ENCODE measurements at regions not wholly inside any gene's neighbourhood (a gene's known extent, or its start where the extent isn't known, plus 50 kb on each side); places are given as distances from the start of the nearest gene placed in this dataset.

GRCh38 chr6:169981969-169982368, 230.5 kb downstream of the ERMARD start:
- Histone ChIP-seq H3K27ac (ENCODE audit: low read depth, low read length) (no peak overlapping the region), H3K9ac (ENCODE audit: low read length) (no peak overlapping the region), H3K9me3 (ENCODE audit: low read length) (no peaks in the 10 kb centered on the region), H3K27me3 (ENCODE audit: control insufficient read depth in 1 of 2, insufficient read depth in 2 of 2, low read length in 2 of 2) (no peaks in the 10 kb centered on the region), H3K4me3 (ENCODE audit: low read depth in 1 of 2, low read length in 2 of 2) (no peak overlapping the region), H3K36me3 (ENCODE audit: insufficient read depth, low read length) (no peaks in the 10 kb centered on the region), H3K4me1 (ENCODE audit: insufficient read depth, low read length) (no peaks in the 10 kb centered on the region)

- Histone ChIP-seq H3K9ac (ENCODE audit: low read length) (no peak overlapping the region), H3K27ac (ENCODE audit: low read depth, low read length) (no peak overlapping the region)
Measured at GRCh38 chr6:169981568-169981967, 230.1 kb downstream of the ERMARD start.

GRCh38 chr6:169980826-169981450, 229.5 kb downstream of the ERMARD start:
- Histone ChIP-seq H3K9ac (ENCODE audit: low read length) (no peak overlapping the region), H3K27me3 (ENCODE audit: control insufficient read depth in 1 of 2, insufficient read depth in 2 of 2, low read length in 2 of 2) (no peaks in the 10 kb centered on the region), H3K9me3 (ENCODE audit: low read length) (no peaks in the 10 kb centered on the region), H3K27ac (ENCODE audit: low read depth, low read length) (no peak overlapping the region), H3K36me3 (ENCODE audit: insufficient read depth, low read length) (no peaks in the 10 kb centered on the region), H3K4me3 (ENCODE audit: low read depth in 1 of 2, low read length in 2 of 2) (no peak overlapping the region), H3K4me1 (ENCODE audit: insufficient read depth, low read length) (no peaks in the 10 kb centered on the region)

More at GRCh38 chr6:169981568-169981967, 230.1 kb downstream of the ERMARD start:
- no peaks in the 10 kb centered on the region for H3K27me3 ChIP-seq (ENCODE audit: control insufficient read depth in 1 of 2, insufficient read depth in 2 of 2, low read length in 2 of 2)
- no peaks in the 10 kb centered on the region for H3K9me3 ChIP-seq (ENCODE audit: low read length)
- H3K4me3 ChIP-seq (ENCODE audit: low read depth in 1 of 2, low read length in 2 of 2) = no peak overlapping the region
- H3K4me1 ChIP-seq (ENCODE audit: insufficient read depth, low read length) = no peaks in the 10 kb centered on the region
- no peaks in the 10 kb centered on the region for H3K36me3 ChIP-seq (ENCODE audit: insufficient read depth, low read length)

- no peak overlapping the region for H3K4me3 ChIP-seq (ENCODE audit: low read depth in 1 of 2, low read length in 2 of 2)
- no peaks in the 10 kb centered on the region for H3K36me3 ChIP-seq (ENCODE audit: insufficient read depth, low read length)
- no peaks in the 10 kb centered on the region for H3K9me3 ChIP-seq (ENCODE audit: low read length)
- H3K4me1 ChIP-seq (ENCODE audit: insufficient read depth, low read length) = no peaks in the 10 kb centered on the region
- no peak overlapping the region for H3K9ac ChIP-seq (ENCODE audit: low read length)
- no peak overlapping the region for H3K27ac ChIP-seq (ENCODE audit: low read depth, low read length)
- no peaks in the 10 kb centered on the region for H3K27me3 ChIP-seq (ENCODE audit: control insufficient read depth in 1 of 2, insufficient read depth in 2 of 2, low read length in 2 of 2)
Measured at GRCh38 chr6:169979873-169980432, 228.5 kb downstream of the ERMARD start.

- H3K36me3 ChIP-seq (ENCODE audit: insufficient read depth, low read length) = no peaks in the 10 kb centered on the region
Measured at GRCh38 chr6:169978615-169979161, 227.3 kb downstream of the ERMARD start.

GRCh38 chr6:169977434-169978265, 226.2 kb downstream of the ERMARD start:
- H3K36me3 ChIP-seq (ENCODE audit: insufficient read depth, low read length) = no peaks in the 10 kb centered on the region
- no peaks in the 10 kb centered on the region for H3K9me3 ChIP-seq (ENCODE audit: low read length)
- H3K27ac ChIP-seq (ENCODE audit: low read depth, low read length) = no peak overlapping the region
- no peak overlapping the region for H3K9ac ChIP-seq (ENCODE audit: low read length)
- H3K27me3 ChIP-seq (ENCODE audit: control insufficient read depth in 1 of 2, insufficient read depth in 2 of 2, low read length in 2 of 2) = no peaks in the 10 kb centered on the region
- H3K4me1 ChIP-seq (ENCODE audit: insufficient read depth, low read length) = no peaks in the 10 kb centered on the region
- H3K4me3 ChIP-seq (ENCODE audit: low read depth in 1 of 2, low read length in 2 of 2) = no peak overlapping the region

More at GRCh38 chr6:169978615-169979161, 227.3 kb downstream of the ERMARD start:
- H3K9me3 ChIP-seq (ENCODE audit: low read length) = no peaks in the 10 kb centered on the region
- H3K9ac ChIP-seq (ENCODE audit: low read length) = no peak overlapping the region
- H3K4me3 ChIP-seq (ENCODE audit: low read depth in 1 of 2, low read length in 2 of 2) = no peak overlapping the region
- no peak overlapping the region for H3K27ac ChIP-seq (ENCODE audit: low read depth, low read length)
- H3K27me3 ChIP-seq (ENCODE audit: control insufficient read depth in 1 of 2, insufficient read depth in 2 of 2, low read length in 2 of 2) = no peaks in the 10 kb centered on the region
- no peaks in the 10 kb centered on the region for H3K4me1 ChIP-seq (ENCODE audit: insufficient read depth, low read length)

- Histone ChIP-seq H3K4me1 (ENCODE audit: insufficient read depth, low read length) (no peaks in the 10 kb centered on the region), H3K27me3 (ENCODE audit: control insufficient read depth in 1 of 2, insufficient read depth in 2 of 2, low read length in 2 of 2) (no peaks in the 10 kb centered on the region)
Measured at GRCh38 chr6:169976301-169977081, 225.1 kb downstream of the ERMARD start.

GRCh38 chr6:169975701-169976100, 224.3 kb downstream of the ERMARD start:
- Histone ChIP-seq H3K9ac (ENCODE audit: low read length) (no peak overlapping the region), H3K4me3 (ENCODE audit: low read depth in 1 of 2, low read length in 2 of 2) (no peak overlapping the region), H3K27ac (ENCODE audit: low read depth, low read length) (no peak overlapping the region), H3K9me3 (ENCODE audit: low read length) (no peaks in the 10 kb centered on the region), H3K4me1 (ENCODE audit: insufficient read depth, low read length) (no peaks in the 10 kb centered on the region), H3K36me3 (ENCODE audit: insufficient read depth, low read length) (no peaks in the 10 kb centered on the region), H3K27me3 (ENCODE audit: control insufficient read depth in 1 of 2, insufficient read depth in 2 of 2, low read length in 2 of 2) (no peaks in the 10 kb centered on the region)

More at GRCh38 chr6:169976301-169977081, 225.1 kb downstream of the ERMARD start:
- H3K36me3 ChIP-seq (ENCODE audit: insufficient read depth, low read length) = no peaks in the 10 kb centered on the region
- no peak overlapping the region for H3K4me3 ChIP-seq (ENCODE audit: low read depth in 1 of 2, low read length in 2 of 2)
- no peaks in the 10 kb centered on the region for H3K9me3 ChIP-seq (ENCODE audit: low read length)
- H3K9ac ChIP-seq (ENCODE audit: low read length) = no peak overlapping the region
- no peak overlapping the region for H3K27ac ChIP-seq (ENCODE audit: low read depth, low read length)

GRCh38 chr6:169975286-169975685, 223.9 kb downstream of the ERMARD start:
- H3K27ac ChIP-seq (ENCODE audit: low read depth, low read length) = no peak overlapping the region

GRCh38 chr6:169974663-169975062, 223.2 kb downstream of the ERMARD start:
- H3K4me3 ChIP-seq (ENCODE audit: low read depth in 1 of 2, low read length in 2 of 2) = no peak overlapping the region

More at GRCh38 chr6:169975286-169975685, 223.9 kb downstream of the ERMARD start:
- Histone ChIP-seq H3K36me3 (ENCODE audit: insufficient read depth, low read length) (no peaks in the 10 kb centered on the region), H3K4me3 (ENCODE audit: low read depth in 1 of 2, low read length in 2 of 2) (no peak overlapping the region), H3K4me1 (ENCODE audit: insufficient read depth, low read length) (no peaks in the 10 kb centered on the region), H3K27me3 (ENCODE audit: control insufficient read depth in 1 of 2, insufficient read depth in 2 of 2, low read length in 2 of 2) (no peaks in the 10 kb centered on the region), H3K9me3 (ENCODE audit: low read length) (no peaks in the 10 kb centered on the region), H3K9ac (ENCODE audit: low read length) (no peak overlapping the region)

More at GRCh38 chr6:169974663-169975062, 223.2 kb downstream of the ERMARD start:
- Histone ChIP-seq H3K36me3 (ENCODE audit: insufficient read depth, low read length) (no peaks in the 10 kb centered on the region), H3K27ac (ENCODE audit: low read depth, low read length) (no peak overlapping the region), H3K9ac (ENCODE audit: low read length) (no peak overlapping the region), H3K9me3 (ENCODE audit: low read length) (no peaks in the 10 kb centered on the region), H3K4me1 (ENCODE audit: insufficient read depth, low read length) (no peaks in the 10 kb centered on the region), H3K27me3 (ENCODE audit: control insufficient read depth in 1 of 2, insufficient read depth in 2 of 2, low read length in 2 of 2) (no peaks in the 10 kb centered on the region)

Measured in muscle layer of colon (tissue), 2 donors.